H7 (cell line): ENCODE measurements at regions not wholly inside any gene's neighbourhood (a gene's known extent, or its start where the extent isn't known, plus 50 kb on each side); places are given as distances from the start of the nearest gene placed in this dataset.

Source experiments
- DNase-seq: peaks from one replicate; pipeline ENCODE4 v3.0.0; 2012
- H3K27me3 ChIP-seq: 2 replicates; pipeline ENCODE4 v1.6.0; 2011; ENCODE audit warnings: mild to moderate bottlenecking, low read length; ENCODE audit not compliant: control insufficient read depth, insufficient read depth
- H3K36me3 ChIP-seq: replicated peaks from 2 replicates; pipeline ENCODE4 v1.5.1; 2011; ENCODE audit warnings: low read length; ENCODE audit not compliant: control insufficient read depth, insufficient read depth
- H3K4me3 ChIP-seq: 2 replicates; pipeline ENCODE4 v1.5.1; 2011; ENCODE audit warnings: low read depth, mild to moderate bottlenecking, control low read depth, low read length, moderate library complexity; ENCODE audit not compliant: insufficient read depth

- H3K4me3 ChIP-seq, result no peak overlapping the region
- DNase-seq, result no peak
- no peaks in the 10 kb centered on the region for H3K27me3 ChIP-seq
- H3K36me3 ChIP-seq, result no peaks in the 10 kb centered on the region
Observed at GRCh38 chr3:84066915-84067314, 891.9 kb upstream of the CADM2 start.

GRCh38 chr3:84073664-84074063 is 885.1 kb upstream of the CADM2 start:
- Histone ChIP-seq H3K36me3 (no peaks in the 10 kb centered on the region), H3K27me3 (no peaks in the 10 kb centered on the region), H3K4me3 (no peak overlapping the region)
- no peak for DNase-seq

- no peaks in the 10 kb centered on the region for H3K27me3 ChIP-seq
- no peak for DNase-seq
- H3K36me3 ChIP-seq, result no peaks in the 10 kb centered on the region
- H3K4me3 ChIP-seq, result no peak overlapping the region
Observed at GRCh38 chr3:84074767-84075166, 884.0 kb upstream of the CADM2 start.

DNA sequence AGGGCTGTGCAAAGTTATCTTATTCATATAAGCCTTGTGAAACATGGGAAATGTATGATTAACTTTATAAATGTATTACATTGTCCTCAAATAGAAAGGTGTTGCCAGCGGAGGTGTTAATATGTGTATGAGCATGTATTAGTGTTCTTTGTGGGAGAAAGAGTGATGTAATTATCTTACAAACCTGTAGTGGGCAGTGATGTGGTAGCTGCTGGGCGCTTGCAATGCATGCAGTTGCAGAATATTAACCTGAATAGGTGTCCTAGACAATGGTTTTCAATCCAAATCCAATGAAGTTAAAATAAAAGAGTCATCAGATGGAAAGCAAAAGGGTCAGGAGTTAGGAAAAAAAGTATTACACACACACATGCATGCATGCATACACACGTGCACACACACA is 881.3 kb upstream of the CADM2 start:
- no peaks in the 10 kb centered on the region for H3K27me3 ChIP-seq
- H3K36me3 ChIP-seq, result no peaks in the 10 kb centered on the region
- peak; percentile 1 for DNase-seq
- no peak overlapping the region for H3K4me3 ChIP-seq

- no peak for DNase-seq
- Histone ChIP-seq H3K27me3 (no peaks in the 10 kb centered on the region), H3K4me3 (no peak overlapping the region), H3K36me3 (no peaks in the 10 kb centered on the region)
Observed at GRCh38 chr3:84082726-84083125, 876.1 kb upstream of the CADM2 start.

DNA sequence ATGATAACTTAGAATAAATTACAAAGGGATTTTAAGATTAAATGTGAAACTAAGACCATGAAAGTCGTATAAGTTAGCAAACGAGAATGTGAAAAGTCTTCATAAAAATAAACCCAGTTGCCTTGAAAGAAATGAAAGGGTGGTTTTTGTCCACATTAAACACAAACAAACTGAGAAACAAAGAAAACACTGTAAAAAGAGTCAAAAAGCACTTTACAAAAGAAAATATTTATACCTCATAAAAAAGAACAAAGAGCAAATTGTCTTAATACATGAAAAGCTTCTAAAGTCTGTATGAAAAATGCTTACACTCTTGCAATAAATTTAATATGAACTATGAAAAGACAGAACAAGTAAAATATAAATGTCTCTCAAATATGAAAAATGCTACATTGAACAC is 865.9 kb upstream of the CADM2 start:
- no peak for DNase-seq
- H3K4me3 ChIP-seq, result no peak overlapping the region

DNA sequence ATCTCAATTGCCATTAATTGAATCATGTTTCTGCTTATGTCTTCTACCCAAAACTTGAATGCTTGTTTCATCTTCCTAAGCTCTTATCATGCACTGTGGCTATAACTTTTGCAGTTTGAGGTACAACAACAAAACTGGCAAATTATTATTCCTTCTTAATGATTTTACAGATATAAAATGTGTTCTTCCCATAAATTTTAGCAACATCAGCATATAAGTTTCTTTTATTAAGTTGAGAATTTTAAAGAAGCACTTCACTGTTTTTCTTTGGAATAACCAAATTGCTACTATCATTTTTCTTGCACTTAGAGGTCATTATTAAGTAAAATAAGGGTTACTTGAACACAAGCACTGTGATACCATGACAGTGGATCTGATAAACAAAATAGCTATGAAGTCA is 862.6 kb upstream of the CADM2 start:
- no peak for DNase-seq
- H3K27me3 ChIP-seq, result no peaks in the 10 kb centered on the region
- H3K36me3 ChIP-seq, result no peaks in the 10 kb centered on the region
- no peak overlapping the region for H3K4me3 ChIP-seq

More for the DNA sequence above, 865.9 kb upstream of the CADM2 start:
- Histone ChIP-seq H3K27me3 (no peaks in the 10 kb centered on the region), H3K36me3 (no peaks in the 10 kb centered on the region)

GRCh38 chr3:84100861-84101260 is 857.9 kb upstream of the CADM2 start:
- H3K4me3 ChIP-seq, result no peak overlapping the region
- DNase-seq, result no peak
- no peaks in the 10 kb centered on the region for H3K27me3 ChIP-seq
- H3K36me3 ChIP-seq, result no peaks in the 10 kb centered on the region

GRCh38 chr3:84108442-84108971 is 850.3 kb upstream of the CADM2 start:
- no peaks in the 10 kb centered on the region for H3K27me3 ChIP-seq
- no peak for DNase-seq
- H3K36me3 ChIP-seq, result no peaks in the 10 kb centered on the region
- no peak overlapping the region for H3K4me3 ChIP-seq

- H3K36me3 ChIP-seq, result no peaks in the 10 kb centered on the region
- H3K4me3 ChIP-seq, result no peak overlapping the region
- H3K27me3 ChIP-seq, result no peaks in the 10 kb centered on the region
- DNase-seq, result no peak
Observed at GRCh38 chr3:84109911-84110310, 848.9 kb upstream of the CADM2 start.

DNA sequence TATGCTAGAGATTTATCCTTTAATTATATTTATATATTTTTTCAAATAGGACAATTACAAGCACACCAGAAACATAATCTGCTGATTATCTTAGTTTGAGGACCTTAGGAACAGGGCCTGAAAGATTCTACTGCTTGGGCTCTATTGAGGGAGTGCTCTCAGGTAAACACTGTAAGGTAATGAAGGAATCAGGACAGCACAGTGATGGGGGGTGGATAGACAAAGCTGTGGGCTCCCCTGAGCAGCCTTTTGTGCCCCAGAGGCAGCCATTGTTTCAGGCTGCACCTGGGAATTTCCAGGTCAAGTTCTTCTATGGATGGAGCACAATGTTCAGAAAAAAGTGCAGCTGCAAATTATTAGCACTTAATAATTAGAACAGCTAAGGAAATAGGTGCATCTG is 848.0 kb upstream of the CADM2 start:
- H3K36me3 ChIP-seq, result no peaks in the 10 kb centered on the region
- no peak overlapping the region for H3K4me3 ChIP-seq
- no peak for DNase-seq
- H3K27me3 ChIP-seq, result no peaks in the 10 kb centered on the region

GRCh38 chr3:84125201-84125721 is 833.5 kb upstream of the CADM2 start:
- H3K4me3 ChIP-seq, result no peak overlapping the region
- no peaks in the 10 kb centered on the region for H3K27me3 ChIP-seq
- H3K36me3 ChIP-seq, result no peaks in the 10 kb centered on the region
- DNase-seq, result no peak

DNA sequence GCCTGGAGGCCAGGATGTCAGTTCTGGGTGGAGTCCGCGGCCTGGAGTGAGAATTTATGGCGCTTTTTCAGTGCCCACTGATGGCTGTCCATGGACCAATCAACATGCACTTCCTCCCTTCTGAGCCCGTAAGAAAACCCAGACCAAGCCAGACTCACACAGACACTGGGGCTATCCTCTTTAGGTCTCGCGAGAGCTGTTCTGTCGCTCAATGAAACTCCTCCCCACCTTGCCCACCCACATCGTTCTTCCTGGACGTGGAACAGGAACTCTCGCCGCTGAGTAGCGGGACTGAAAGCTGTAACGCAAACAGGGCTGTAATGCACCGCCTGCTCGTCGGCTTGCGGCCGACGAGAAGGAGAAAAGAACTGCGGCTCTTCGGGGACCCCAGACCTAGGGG is 833.0 kb upstream of the CADM2 start:
- DNase-seq, result no peak
- no peaks in the 10 kb centered on the region for H3K36me3 ChIP-seq
- H3K27me3 ChIP-seq, result no peaks in the 10 kb centered on the region
- no peak overlapping the region for H3K4me3 ChIP-seq

- Histone ChIP-seq H3K36me3 (no peaks in the 10 kb centered on the region), H3K27me3 (no peaks in the 10 kb centered on the region), H3K4me3 (no peak overlapping the region)
- no peak for DNase-seq
Observed at GRCh38 chr3:84126160-84126559, 832.6 kb upstream of the CADM2 start.

GRCh38 chr3:84128024-84128423 is 830.8 kb upstream of the CADM2 start:
- Histone ChIP-seq H3K27me3 (no peaks in the 10 kb centered on the region), H3K4me3 (no peak overlapping the region), H3K36me3 (no peaks in the 10 kb centered on the region)
- DNase-seq, result no peak

DNA sequence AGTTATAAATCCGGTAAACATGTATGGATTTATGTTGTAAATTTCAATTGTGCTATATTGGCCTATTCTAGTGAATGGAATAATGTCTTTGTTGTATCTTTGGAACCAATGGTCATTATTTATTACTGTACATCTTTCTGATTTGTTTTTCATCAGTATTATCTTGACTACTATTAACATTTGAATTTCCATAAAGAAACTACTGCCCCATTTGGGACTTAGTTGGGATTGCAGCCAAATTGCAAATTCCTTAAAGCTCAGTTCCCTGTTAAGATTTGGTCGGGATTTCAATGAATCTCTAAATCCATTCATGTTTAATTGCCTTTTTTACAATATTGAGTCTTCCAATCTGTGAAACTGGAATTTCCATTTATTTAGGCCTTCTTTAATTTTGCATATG is 822.4 kb upstream of the CADM2 start:
- no peaks in the 10 kb centered on the region for H3K27me3 ChIP-seq
- no peaks in the 10 kb centered on the region for H3K36me3 ChIP-seq
- DNase-seq, result peak; percentile 7
- H3K4me3 ChIP-seq, result no peak overlapping the region
